ENCODE measurements at regions not wholly inside any gene's neighbourhood (a gene's known extent, or its start where the extent isn't known, plus 50 kb on each side); places are given as distances from the start of the nearest gene placed in this dataset.

- no peak overlapping the region for H3K27ac ChIP-seq (ENCODE audit: low read length)
- no peaks in the 10 kb centered on the region for H3K36me3 ChIP-seq (ENCODE audit: insufficient read depth, low read depth, low read length)
Observed at GRCh38 chrX:4320436-4320947, 607.0 kb upstream of the PRKX start.

GRCh38 chrX:4315891-4316290, 602.4 kb upstream of the PRKX start:
- Histone ChIP-seq H3K36me3 (ENCODE audit: insufficient read depth, low read depth, low read length) (no peaks in the 10 kb centered on the region), H3K4me3 (ENCODE audit: low read length) (no peak overlapping the region), H3K27me3 (ENCODE audit: insufficient read depth, low read length) (no peaks in the 10 kb centered on the region), H3K4me1 (ENCODE audit: insufficient read depth, low read length) (peaks cover 5% of the 10 kb centered on the region; the same call in 1 of the 2 replicates), H3K9ac (ENCODE audit: low read depth, low read length) (no peak overlapping the region), H3K27ac (ENCODE audit: low read length) (no peak overlapping the region), H3K9me3 (ENCODE audit: insufficient read depth, low read depth, low read length) (no peaks in the 10 kb centered on the region)

More at GRCh38 chrX:4320436-4320947, 607.0 kb upstream of the PRKX start:
- Histone ChIP-seq H3K4me1 (ENCODE audit: insufficient read depth, low read length) (peaks cover 6% of the 10 kb centered on the region; the same call in 1 of the 2 replicates), H3K9me3 (ENCODE audit: insufficient read depth, low read depth, low read length) (no peaks in the 10 kb centered on the region), H3K4me3 (ENCODE audit: low read length) (no peak overlapping the region), H3K9ac (ENCODE audit: low read depth, low read length) (no peak overlapping the region), H3K27me3 (ENCODE audit: insufficient read depth, low read length) (no peaks in the 10 kb centered on the region)

GRCh38 chrX:4314586-4314985, 601.1 kb upstream of the PRKX start:
- no peak overlapping the region for H3K27ac ChIP-seq (ENCODE audit: low read length)
- no peak overlapping the region for H3K4me3 ChIP-seq (ENCODE audit: low read length)
- H3K4me1 ChIP-seq (ENCODE audit: insufficient read depth, low read length): no peaks in the 10 kb centered on the region

GRCh38 chrX:4277122-4277521, 563.7 kb upstream of the PRKX start:
- no peaks in the 10 kb centered on the region for H3K36me3 ChIP-seq (ENCODE audit: insufficient read depth, low read depth, low read length)
- H3K27ac ChIP-seq (ENCODE audit: low read length): no peak overlapping the region
- no peak overlapping the region for H3K9ac ChIP-seq (ENCODE audit: low read depth, low read length)
- H3K4me3 ChIP-seq (ENCODE audit: low read length): no peak overlapping the region
- peaks cover 3% of the 10 kb centered on the region for H3K9me3 ChIP-seq (ENCODE audit: insufficient read depth, low read depth, low read length)
- H3K27me3 ChIP-seq (ENCODE audit: insufficient read depth, low read length): no peaks in the 10 kb centered on the region
- H3K4me1 ChIP-seq (ENCODE audit: insufficient read depth, low read length): no peaks in the 10 kb centered on the region

More at GRCh38 chrX:4314586-4314985, 601.1 kb upstream of the PRKX start:
- Histone ChIP-seq H3K36me3 (ENCODE audit: insufficient read depth, low read depth, low read length) (no peaks in the 10 kb centered on the region), H3K9ac (ENCODE audit: low read depth, low read length) (no peak overlapping the region), H3K27me3 (ENCODE audit: insufficient read depth, low read length) (no peaks in the 10 kb centered on the region), H3K9me3 (ENCODE audit: insufficient read depth, low read depth, low read length) (no peaks in the 10 kb centered on the region)

GRCh38 chrX:4268676-4269075, 555.2 kb upstream of the PRKX start:
- Histone ChIP-seq H3K27ac (ENCODE audit: low read length) (no peak overlapping the region), H3K27me3 (ENCODE audit: insufficient read depth, low read length) (no peaks in the 10 kb centered on the region), H3K36me3 (ENCODE audit: insufficient read depth, low read depth, low read length) (no peaks in the 10 kb centered on the region), H3K9me3 (ENCODE audit: insufficient read depth, low read depth, low read length) (no peaks in the 10 kb centered on the region), H3K4me1 (ENCODE audit: insufficient read depth, low read length) (peaks cover 5% of the 10 kb centered on the region), H3K9ac (ENCODE audit: low read depth, low read length) (no peak overlapping the region), H3K4me3 (ENCODE audit: low read length) (no peak overlapping the region)

GRCh38 chrX:4265036-4265435, 551.6 kb upstream of the PRKX start:
- Histone ChIP-seq H3K4me1 (ENCODE audit: insufficient read depth, low read length) (peaks cover 9% of the 10 kb centered on the region), H3K27me3 (ENCODE audit: insufficient read depth, low read length) (no peaks in the 10 kb centered on the region), H3K27ac (ENCODE audit: low read length) (no peak overlapping the region), H3K9ac (ENCODE audit: low read depth, low read length) (no peak overlapping the region), H3K4me3 (ENCODE audit: low read length) (no peak overlapping the region), H3K36me3 (ENCODE audit: insufficient read depth, low read depth, low read length) (no peaks in the 10 kb centered on the region), H3K9me3 (ENCODE audit: insufficient read depth, low read depth, low read length) (no peaks in the 10 kb centered on the region)

- Histone ChIP-seq H3K9ac (ENCODE audit: low read depth, low read length) (no peak overlapping the region), H3K4me1 (ENCODE audit: insufficient read depth, low read length) (peaks cover 9% of the 10 kb centered on the region), H3K36me3 (ENCODE audit: insufficient read depth, low read depth, low read length) (no peaks in the 10 kb centered on the region), H3K4me3 (ENCODE audit: low read length) (no peak overlapping the region), H3K9me3 (ENCODE audit: insufficient read depth, low read depth, low read length) (no peaks in the 10 kb centered on the region), H3K27ac (ENCODE audit: low read length) (no peak overlapping the region), H3K27me3 (ENCODE audit: insufficient read depth, low read length) (no peaks in the 10 kb centered on the region)
Observed at GRCh38 chrX:4263030-4263803, 549.8 kb upstream of the PRKX start.

GRCh38 chrX:4253092-4253491, 539.6 kb upstream of the PRKX start:
- Histone ChIP-seq H3K4me3 (ENCODE audit: low read length) (no peak overlapping the region), H3K9ac (ENCODE audit: low read depth, low read length) (no peak overlapping the region), H3K27ac (ENCODE audit: low read length) (no peak overlapping the region), H3K9me3 (ENCODE audit: insufficient read depth, low read depth, low read length) (no peaks in the 10 kb centered on the region), H3K27me3 (ENCODE audit: insufficient read depth, low read length) (no peaks in the 10 kb centered on the region; the same call in 1 of the 2 replicates), H3K4me1 (ENCODE audit: insufficient read depth, low read length) (no peaks in the 10 kb centered on the region), H3K36me3 (ENCODE audit: insufficient read depth, low read depth, low read length) (no peaks in the 10 kb centered on the region)

- no peaks in the 10 kb centered on the region for H3K4me1 ChIP-seq (ENCODE audit: insufficient read depth, low read length)
- H3K4me3 ChIP-seq (ENCODE audit: low read length): no peak overlapping the region
- no peaks in the 10 kb centered on the region for H3K9me3 ChIP-seq (ENCODE audit: insufficient read depth, low read depth, low read length)
- H3K36me3 ChIP-seq (ENCODE audit: insufficient read depth, low read depth, low read length): no peaks in the 10 kb centered on the region
- H3K27me3 ChIP-seq (ENCODE audit: insufficient read depth, low read length): no peaks in the 10 kb centered on the region; the same call in 1 of the 2 replicates
- no peak overlapping the region for H3K27ac ChIP-seq (ENCODE audit: low read length)
- no peak overlapping the region for H3K9ac ChIP-seq (ENCODE audit: low read depth, low read length)
Observed at GRCh38 chrX:4249401-4249800, 536.0 kb upstream of the PRKX start.

- H3K9me3 ChIP-seq (ENCODE audit: insufficient read depth, low read depth, low read length): no peaks in the 10 kb centered on the region
- H3K27me3 ChIP-seq (ENCODE audit: insufficient read depth, low read length): no peaks in the 10 kb centered on the region; the same call in 1 of the 2 replicates
- H3K27ac ChIP-seq (ENCODE audit: low read length): no peak overlapping the region
- H3K9ac ChIP-seq (ENCODE audit: low read depth, low read length): no peak overlapping the region
- H3K4me3 ChIP-seq (ENCODE audit: low read length): no peak overlapping the region
- no peaks in the 10 kb centered on the region for H3K36me3 ChIP-seq (ENCODE audit: insufficient read depth, low read depth, low read length)
- H3K4me1 ChIP-seq (ENCODE audit: insufficient read depth, low read length): no peaks in the 10 kb centered on the region
Observed at GRCh38 chrX:4243759-4244158, 530.3 kb upstream of the PRKX start.

- H3K27ac ChIP-seq (ENCODE audit: low read length): no peak overlapping the region
- no peak overlapping the region for H3K4me3 ChIP-seq (ENCODE audit: low read length)
- H3K4me1 ChIP-seq (ENCODE audit: insufficient read depth, low read length): no peaks in the 10 kb centered on the region
Observed at GRCh38 chrX:4240541-4241194, 527.2 kb upstream of the PRKX start.

More at GRCh38 chrX:4240541-4241194, 527.2 kb upstream of the PRKX start:
- Histone ChIP-seq H3K9me3 (ENCODE audit: insufficient read depth, low read depth, low read length) (no peaks in the 10 kb centered on the region), H3K36me3 (ENCODE audit: insufficient read depth, low read depth, low read length) (no peaks in the 10 kb centered on the region), H3K9ac (ENCODE audit: low read depth, low read length) (no peak overlapping the region), H3K27me3 (ENCODE audit: insufficient read depth, low read length) (no peaks in the 10 kb centered on the region)
